ENCODE measurements at regions not wholly inside any gene's neighbourhood (a gene's known extent, or its start where the extent isn't known, plus 50 kb on each side); places are given as distances from the start of the nearest gene placed in this dataset.

DNA sequence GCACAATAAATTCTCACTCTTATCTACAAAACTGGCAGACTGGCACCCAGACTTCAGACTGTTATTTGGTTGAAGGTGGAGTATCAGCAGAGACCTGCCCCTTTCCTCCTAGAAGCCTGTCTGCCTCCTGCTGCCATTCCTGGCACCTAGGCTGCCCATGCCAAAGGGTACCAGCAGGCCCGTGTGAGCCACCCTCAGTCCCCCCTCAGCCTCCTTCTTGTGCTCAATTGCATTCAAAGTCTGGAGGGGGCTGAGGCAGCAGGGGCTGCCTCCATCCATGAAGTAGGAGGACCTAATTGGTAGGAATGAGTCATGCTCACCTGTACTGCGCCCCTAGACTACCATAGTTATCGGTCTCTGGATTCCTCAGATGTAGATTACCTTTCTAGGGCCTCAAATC, 440.9 kb upstream of the GRM3 start:
- no peaks in the 10 kb centered on the region for H3K36me3 ChIP-seq (ENCODE audit: low read depth)
- ATAC-seq (no peak), DNase-seq (no peak)
- H3K4me3 ChIP-seq: no peak overlapping the region
- no peaks in the 10 kb centered on the region for H3K4me1 ChIP-seq (ENCODE audit: low read depth)
- TF ChIP-seq, protein P1, sequence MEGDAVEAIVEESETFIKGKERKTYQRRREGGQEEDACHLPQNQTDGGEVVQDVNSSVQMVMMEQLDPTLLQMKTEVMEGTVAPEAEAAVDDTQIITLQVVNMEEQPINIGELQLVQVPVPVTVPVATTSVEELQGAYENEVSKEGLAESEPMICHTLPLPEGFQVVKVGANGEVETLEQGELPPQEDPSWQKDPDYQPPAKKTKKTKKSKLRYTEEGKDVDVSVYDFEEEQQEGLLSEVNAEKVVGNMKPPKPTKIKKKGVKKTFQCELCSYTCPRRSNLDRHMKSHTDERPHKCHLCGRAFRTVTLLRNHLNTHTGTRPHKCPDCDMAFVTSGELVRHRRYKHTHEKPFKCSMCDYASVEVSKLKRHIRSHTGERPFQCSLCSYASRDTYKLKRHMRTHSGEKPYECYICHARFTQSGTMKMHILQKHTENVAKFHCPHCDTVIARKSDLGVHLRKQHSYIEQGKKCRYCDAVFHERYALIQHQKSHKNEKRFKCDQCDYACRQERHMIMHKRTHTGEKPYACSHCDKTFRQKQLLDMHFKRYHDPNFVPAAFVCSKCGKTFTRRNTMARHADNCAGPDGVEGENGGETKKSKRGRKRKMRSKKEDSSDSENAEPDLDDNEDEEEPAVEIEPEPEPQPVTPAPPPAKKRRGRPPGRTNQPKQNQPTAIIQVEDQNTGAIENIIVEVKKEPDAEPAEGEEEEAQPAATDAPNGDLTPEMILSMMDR (IDR thresholded peaks at IDR 0.05): no peak
- intact Hi-C loops (cut with DNase I, micrococcal nuclease): no loop called here
- peaks cover 42% of the 10 kb centered on the region for H3K9me3 ChIP-seq

GRCh38 chr7:86201767-86202166, 441.9 kb upstream of the GRM3 start:
- Histone ChIP-seq H3K36me3 (ENCODE audit: low read depth) (no peaks in the 10 kb centered on the region), H3K9me3 (peaks cover 39% of the 10 kb centered on the region), H3K4me1 (ENCODE audit: low read depth) (no peaks in the 10 kb centered on the region), H3K4me3 (no peak overlapping the region)
- TF ChIP-seq, protein P1 (IDR thresholded peaks at IDR 0.05): no peak
- intact Hi-C loops (cut with DNase I, micrococcal nuclease): no loop called here
- DNase-seq: no peak
- ATAC-seq: no peak

- H3K36me3 ChIP-seq (ENCODE audit: low read depth): no peaks in the 10 kb centered on the region
- ATAC-seq (no peak), DNase-seq (no peak)
- no peak overlapping the region for H3K4me3 ChIP-seq
- TF ChIP-seq, protein P1 (IDR thresholded peaks at IDR 0.05): no peak
- intact Hi-C loops (cut with DNase I, micrococcal nuclease): no loop called here
- no peaks in the 10 kb centered on the region for H3K4me1 ChIP-seq (ENCODE audit: low read depth)
- peaks cover 39% of the 10 kb centered on the region for H3K9me3 ChIP-seq
Observed at GRCh38 chr7:86199881-86200614, 443.7 kb upstream of the GRM3 start.

GRCh38 chr7:86190351-86190750, 453.4 kb upstream of the GRM3 start:
- ATAC-seq (no peak), DNase-seq (no peak)
- TF ChIP-seq, protein P1 (IDR thresholded peaks at IDR 0.05): no peak
- no peaks in the 10 kb centered on the region for H3K9me3 ChIP-seq
- intact Hi-C loops (cut with DNase I, micrococcal nuclease): no loop called here
- H3K36me3 ChIP-seq (ENCODE audit: low read depth): no peaks in the 10 kb centered on the region
- no peaks in the 10 kb centered on the region for H3K4me1 ChIP-seq (ENCODE audit: low read depth)
- no peak overlapping the region for H3K4me3 ChIP-seq

- no peaks in the 10 kb centered on the region for H3K9me3 ChIP-seq
- H3K4me3 ChIP-seq: no peak overlapping the region
- H3K36me3 ChIP-seq (ENCODE audit: low read depth): no peaks in the 10 kb centered on the region
- ATAC-seq (no peak), DNase-seq (no peak)
- intact Hi-C loops (cut with DNase I, micrococcal nuclease): no loop called here
- TF ChIP-seq, protein P1 (IDR thresholded peaks at IDR 0.05): no peak
- H3K4me1 ChIP-seq (ENCODE audit: low read depth): no peaks in the 10 kb centered on the region
Observed at GRCh38 chr7:86181474-86181873, 462.2 kb upstream of the GRM3 start.

GRCh38 chr7:86164827-86165226, 478.9 kb upstream of the GRM3 start:
- H3K4me1 ChIP-seq (ENCODE audit: low read depth): no peaks in the 10 kb centered on the region
- ATAC-seq (no peak), DNase-seq (no peak)
- H3K36me3 ChIP-seq (ENCODE audit: low read depth): no peaks in the 10 kb centered on the region
- H3K9me3 ChIP-seq: no peaks in the 10 kb centered on the region
- TF ChIP-seq, protein P1 (IDR thresholded peaks at IDR 0.05): no peak
- intact Hi-C loops (cut with DNase I, micrococcal nuclease): no loop called here
- no peak overlapping the region for H3K4me3 ChIP-seq
